Stimulated activated CD8-positive, alpha-beta memory T cell treated with anti-CD3 and anti-CD28 coated beads, Interleukin-7, amount 100 ng/mL, for 1 hour (primary cell): ENCODE measurements at regions not wholly inside any gene's neighbourhood (a gene's known extent, or its start where the extent isn't known, plus 50 kb on each side); places are given as distances from the start of the nearest gene placed in this dataset.

ENCODE experiments used
- DNase-seq, 2 donors: peaks; one replicate each; pipeline ENCODE4 v3.0.0-alpha.2; 2020; ENCODE audit warnings: low read depth in 2 of 2

- DNase-seq: no peak
These were observed 246.8 kb downstream of the MYLK4 start for GRCh38 chr6:2503816-2504494.

GRCh38 chr6:2502998-2503674, 247.6 kb downstream of the MYLK4 start:
- DNase-seq: no peak

GRCh38 chr6:2502096-2502997, 248.4 kb downstream of the MYLK4 start:
- DNase-seq: no peak

- no peak for DNase-seq
These were observed 252.6 kb downstream of the MYLK4 start for GRCh38 chr6:2497922-2498623.

- no peak for DNase-seq
These were observed 250.9 kb upstream of the GMDS start for GRCh38 chr6:2496291-2496690.

GRCh38 chr6:2492686-2493523, 247.5 kb upstream of the GMDS start:
- DNase-seq: no peak

GRCh38 chr6:2491137-2491536, 245.7 kb upstream of the GMDS start:
- no peak for DNase-seq

GRCh38 chr6:2488578-2488977, 243.2 kb upstream of the GMDS start:
- no peak for DNase-seq

GRCh38 chr6:2485116-2485515, 239.7 kb upstream of the GMDS start:
- no peak for DNase-seq

GRCh38 chr6:2482773-2483172, 237.4 kb upstream of the GMDS start:
- no peak for DNase-seq

GRCh38 chr6:2481307-2481706, 235.9 kb upstream of the GMDS start:
- no peak for DNase-seq

- no peak for DNase-seq
These were observed 235.0 kb upstream of the GMDS start for GRCh38 chr6:2480267-2480966.

GRCh38 chr6:2478200-2478599, 232.8 kb upstream of the GMDS start:
- DNase-seq: no peak

GRCh38 chr6:2477666-2478065, 232.3 kb upstream of the GMDS start:
- no peak for DNase-seq

- DNase-seq: no peak
These were observed 231.8 kb upstream of the GMDS start for GRCh38 chr6:2477250-2477649.

- no peak for DNase-seq
These were observed 231.0 kb upstream of the GMDS start for GRCh38 chr6:2476376-2476775.

GRCh38 chr6:2471472-2471871, 226.1 kb upstream of the GMDS start:
- DNase-seq: no peak

- no peak for DNase-seq
These were observed 224.0 kb upstream of the GMDS start for GRCh38 chr6:2469428-2469827.

- no peak for DNase-seq
These were observed 223.2 kb upstream of the GMDS start for GRCh38 chr6:2468601-2468955.

GRCh38 chr6:2467929-2468600, 222.7 kb upstream of the GMDS start:
- no peak for DNase-seq
